GM19397 (cell line): ENCODE measurements at regions not wholly inside any gene's neighbourhood (a gene's known extent, or its start where the extent isn't known, plus 50 kb on each side); places are given as distances from the start of the nearest gene placed in this dataset.
"Not testable (repeated sequence)": the region's sequence is repeated elsewhere in the genome, so short reads cannot be mapped to it uniquely, and the experiment has no call there.

ENCODE experiments used
- ATAC-seq: cut with Tn5 transposase; IDR thresholded peaks from one replicate; pipeline ENCODE4 v1.9.1; 2021; ENCODE audit warnings: mild to moderate bottlenecking, moderate library complexity; ENCODE audit not compliant: unreplicated experiment

- ATAC-seq: no peak
Observed at GRCh38 chr6:139701003-139701402, 326.6 kb upstream of the CITED2 start.

- ATAC-seq: no peak
Observed at GRCh38 chr6:139699911-139700310, 325.5 kb upstream of the CITED2 start.

DNA sequence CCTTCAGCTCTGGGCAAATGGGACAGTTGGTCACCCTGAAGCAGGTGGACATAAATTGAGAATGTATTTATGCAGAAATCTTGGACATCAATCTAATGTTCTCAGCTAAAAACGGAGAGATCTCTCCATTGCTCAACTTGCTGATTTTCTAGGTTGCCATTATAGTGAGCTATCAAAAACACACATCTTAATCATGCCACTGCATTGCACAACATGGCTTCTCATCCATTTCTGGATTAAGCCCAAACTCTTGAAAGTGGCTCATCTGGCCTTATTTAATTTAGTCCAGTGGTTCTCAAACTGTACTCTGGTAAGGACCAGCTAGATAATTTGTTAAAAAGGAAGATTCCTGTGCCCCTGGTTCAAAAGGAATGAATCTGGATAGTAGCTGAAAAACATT lies 324.9 kb upstream of the CITED2 start:
- no peak for ATAC-seq

GRCh38 chr6:139698526-139699176 lies 324.2 kb upstream of the CITED2 start:
- no peak for ATAC-seq

DNA sequence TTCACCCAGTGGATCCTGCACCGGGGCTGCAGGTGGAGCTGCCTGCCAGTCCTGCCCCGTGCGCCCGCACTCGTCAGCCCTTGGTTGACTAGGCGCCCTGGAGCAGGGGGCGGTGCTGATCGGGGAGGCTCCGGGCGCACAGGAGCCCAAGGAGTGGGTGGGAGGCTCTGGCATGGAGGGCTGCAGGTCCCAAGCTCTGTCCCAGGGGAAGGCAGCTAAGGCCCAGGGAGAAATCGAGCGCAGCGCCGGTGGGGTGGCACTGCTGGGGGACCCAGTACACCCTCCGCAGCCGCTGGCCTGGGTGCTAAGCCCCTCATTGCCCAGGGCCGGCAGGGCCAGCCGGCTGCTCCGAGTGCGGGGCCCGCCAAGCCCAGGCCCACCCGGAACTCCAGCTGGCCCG lies 323.4 kb upstream of the CITED2 start:
- not testable (repeated sequence) for ATAC-seq

DNA sequence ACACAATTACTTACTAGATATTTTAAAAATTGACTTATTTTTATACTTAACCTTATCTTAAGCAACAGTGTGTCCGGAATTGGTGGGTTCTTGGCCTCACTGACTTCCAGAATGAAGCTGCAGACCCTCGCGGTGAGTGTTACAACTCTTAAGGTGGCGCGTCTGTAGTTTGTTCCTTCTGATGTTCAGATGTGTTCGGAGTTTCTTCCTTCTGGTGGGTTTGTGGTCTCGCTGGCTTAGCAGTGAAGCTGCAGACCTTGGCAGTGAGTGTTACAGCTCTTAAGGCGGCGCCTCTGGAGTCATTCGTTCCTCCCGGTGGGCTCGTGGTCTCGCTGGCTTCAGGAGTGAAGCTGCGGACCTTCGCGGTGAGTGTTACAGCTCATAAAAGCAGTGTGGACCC lies 322.5 kb upstream of the CITED2 start:
- ATAC-seq: not testable (repeated sequence)

DNA sequence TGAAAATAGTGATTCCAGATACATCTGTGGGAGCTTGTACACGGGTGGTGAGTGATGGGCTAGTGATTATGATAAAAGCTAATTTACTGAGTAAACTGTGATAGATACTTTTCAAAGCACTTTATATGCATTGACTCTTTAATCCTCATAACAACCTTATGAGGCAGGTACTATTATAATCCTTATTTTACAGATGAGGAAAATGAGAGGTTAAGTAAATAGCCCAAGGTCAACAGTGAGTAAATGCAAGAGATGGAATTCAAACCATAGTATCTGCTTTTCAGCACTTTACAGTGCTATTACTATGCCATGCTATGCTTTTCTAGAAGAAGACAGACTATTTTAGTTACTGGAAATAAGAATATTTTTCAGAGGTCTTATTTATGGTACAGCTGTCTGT lies 320.9 kb upstream of the CITED2 start:
- no peak for ATAC-seq

GRCh38 chr6:139693735-139694134 lies 319.3 kb upstream of the CITED2 start:
- ATAC-seq: no peak

DNA sequence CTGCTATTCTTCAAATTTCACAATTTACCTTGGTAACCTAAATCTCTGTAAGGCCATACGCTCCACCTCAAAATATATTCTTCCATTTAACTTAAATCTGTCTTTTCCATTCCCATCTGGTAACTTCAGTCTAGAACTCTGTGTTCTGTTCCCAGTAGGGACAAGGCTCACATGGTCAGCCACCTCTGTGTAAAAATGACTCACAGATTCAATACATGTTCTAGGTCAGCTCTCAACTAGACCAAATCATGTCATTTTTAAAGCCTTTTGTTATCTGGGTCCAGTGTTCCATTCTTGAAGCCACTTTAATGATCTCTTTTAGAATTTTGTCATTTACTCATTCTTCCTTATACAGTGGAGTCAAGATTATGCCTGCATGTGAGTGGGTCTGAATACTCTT lies 315.6 kb upstream of the CITED2 start:
- no peak for ATAC-seq

DNA sequence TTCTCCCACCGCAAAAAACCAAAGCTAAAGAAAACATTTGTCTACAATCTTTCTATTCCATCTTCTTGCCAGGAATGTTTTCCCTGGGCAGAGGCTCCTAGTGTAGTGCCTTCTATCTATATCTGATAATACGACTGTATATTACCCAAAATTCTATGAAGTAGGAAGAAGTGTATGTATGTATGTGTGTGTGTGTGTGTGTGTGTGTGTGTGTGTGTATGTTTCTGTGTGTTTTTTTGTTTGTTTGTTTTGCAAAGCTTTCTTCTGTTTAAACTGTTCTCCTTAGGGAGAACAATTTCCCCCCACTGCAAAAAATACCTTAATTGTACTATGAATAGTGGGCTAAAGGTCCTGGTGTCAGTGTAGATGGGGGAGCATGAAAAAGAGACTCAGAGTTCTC lies 312.6 kb upstream of the CITED2 start:
- no peak for ATAC-seq

DNA sequence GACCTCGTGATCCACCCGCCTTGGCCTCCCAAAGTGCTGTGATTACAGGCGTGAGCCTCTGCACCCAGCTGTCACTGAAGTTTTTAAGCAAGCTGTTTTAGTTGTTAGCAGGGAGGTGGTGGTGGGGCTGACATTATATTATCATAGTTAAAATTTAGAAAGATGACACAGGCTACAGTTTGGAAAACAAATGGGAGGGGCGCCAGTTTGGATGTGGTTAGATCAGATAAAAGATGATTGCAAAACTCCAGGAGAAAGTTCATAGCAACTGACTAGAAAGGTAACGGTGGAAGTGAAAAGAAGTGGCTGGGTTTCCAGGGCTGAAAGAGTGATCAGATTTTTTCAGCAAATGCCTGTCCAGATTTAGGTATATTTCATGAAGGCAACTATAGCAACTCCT lies 311.9 kb upstream of the CITED2 start:
- ATAC-seq: no peak

- ATAC-seq: no peak
Observed at GRCh38 chr6:139685009-139685408, 310.6 kb upstream of the CITED2 start.

GRCh38 chr6:139680819-139681218 lies 306.4 kb upstream of the CITED2 start:
- no peak for ATAC-seq

GRCh38 chr6:139679516-139680179 lies 305.2 kb upstream of the CITED2 start:
- no peak for ATAC-seq

DNA sequence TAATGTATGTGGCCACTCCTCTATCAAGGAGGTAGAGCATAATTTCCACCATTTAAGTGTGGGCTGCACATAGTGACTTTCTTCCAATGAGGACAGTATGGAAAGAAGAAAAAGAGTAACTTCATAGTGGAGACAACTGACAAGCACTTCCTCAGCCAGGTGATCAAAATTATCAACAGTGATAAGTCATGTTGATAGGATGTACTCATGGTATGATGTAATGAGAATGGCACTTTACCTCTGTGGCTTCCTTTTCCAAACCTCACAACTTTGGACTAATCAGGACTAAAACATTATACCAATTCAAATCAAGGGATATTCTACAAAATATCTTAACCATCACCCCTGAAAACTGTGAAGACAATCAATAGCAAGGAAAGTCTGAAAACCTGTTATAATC lies 302.3 kb upstream of the CITED2 start:
- ATAC-seq: no peak

DNA sequence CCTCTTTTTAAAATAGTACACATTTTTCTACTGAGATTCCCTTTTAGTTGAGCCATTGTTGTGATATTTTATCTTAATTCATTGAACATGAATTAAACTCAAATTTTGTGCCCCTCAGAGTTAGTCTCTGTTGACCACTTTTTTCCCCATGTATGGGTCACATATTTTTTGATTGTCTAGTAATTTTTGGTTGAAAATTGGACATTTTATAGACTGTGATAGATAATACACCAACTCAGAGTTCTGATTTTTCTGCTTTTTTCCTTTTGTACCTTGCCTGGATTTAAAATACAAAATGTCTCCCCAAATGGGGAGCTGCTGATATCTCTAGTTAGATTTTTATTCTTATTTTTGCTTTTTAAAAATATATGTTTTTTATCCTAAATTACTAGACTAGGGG lies 291.8 kb upstream of the CITED2 start:
- no peak for ATAC-seq

- no peak for ATAC-seq
Observed at GRCh38 chr6:139663996-139664395, 289.5 kb upstream of the CITED2 start.

- ATAC-seq: no peak
Observed at GRCh38 chr6:139659711-139660110, 285.3 kb upstream of the CITED2 start.

DNA sequence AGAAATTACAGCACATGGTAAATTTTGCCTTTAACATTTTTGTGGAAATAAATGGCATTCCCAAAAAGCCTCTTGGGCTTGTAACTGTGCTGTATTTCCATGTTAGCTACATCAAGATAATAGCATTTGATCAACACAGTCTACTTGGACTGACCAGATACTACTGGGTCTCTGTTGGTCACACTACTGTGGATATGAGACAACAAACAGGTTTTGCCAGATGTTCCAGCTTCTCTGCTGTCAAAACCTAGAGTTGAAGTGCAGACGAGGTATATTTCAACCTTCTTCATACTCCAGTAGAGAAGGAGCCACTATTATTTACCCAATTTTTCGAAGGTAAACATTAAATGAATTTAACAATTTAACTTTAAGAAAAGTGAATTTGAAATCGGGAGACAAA lies 284.7 kb upstream of the CITED2 start:
- ATAC-seq: no peak

GRCh38 chr6:139657119-139657518 lies 282.7 kb upstream of the CITED2 start:
- no peak for ATAC-seq

- no peak for ATAC-seq
Observed at GRCh38 chr6:139655783-139656705, 281.6 kb upstream of the CITED2 start.
